Erythroblast (primary cell): ENCODE measurements at regions not wholly inside any gene's neighbourhood (a gene's known extent, or its start where the extent isn't known, plus 50 kb on each side); places are given as distances from the start of the nearest gene placed in this dataset.

ENCODE experiments used
- GATA1 ChIP-seq: IDR thresholded peaks from 2 replicates; pipeline ENCODE4 v1.6.1; 2011; ENCODE audit warnings: low read depth, mild to moderate bottlenecking, control low read depth, low read length, moderate library complexity
- POLR2A ChIP-seq: IDR thresholded peaks from 2 replicates; pipeline ENCODE4 v1.6.1; 2011; ENCODE audit warnings: mild to moderate bottlenecking, low read length

DNA sequence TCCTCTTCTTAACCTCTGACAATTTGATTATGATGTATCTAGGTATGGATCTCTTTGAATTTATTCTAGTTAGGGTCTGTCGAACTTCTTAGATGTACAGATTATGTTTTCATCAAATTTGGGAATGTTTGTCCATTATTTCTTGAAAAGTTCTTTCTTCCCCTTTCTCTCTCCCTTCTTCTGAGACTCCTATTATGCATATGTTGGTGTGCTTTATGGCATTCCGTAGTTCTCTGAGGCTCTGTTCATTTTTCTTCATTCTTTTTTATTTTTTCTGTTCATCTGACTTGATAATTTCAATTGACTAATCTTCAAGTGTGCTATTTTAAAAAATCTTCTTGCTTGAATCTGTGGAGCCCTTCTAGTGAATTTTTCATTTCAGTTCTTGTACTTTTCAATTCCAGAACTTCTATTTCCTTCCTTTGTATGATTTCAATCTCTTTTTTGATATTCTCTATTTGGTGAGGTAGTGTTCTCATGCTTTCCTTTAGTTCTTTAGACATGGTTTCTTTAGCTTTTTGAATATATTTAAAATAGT, 79.8 kb downstream of the TMEM270 start:
- TF ChIP-seq POLR2A (no peak), GATA1 (no peak)
